ENCODE measurements at regions not wholly inside any gene's neighbourhood (a gene's known extent, or its start where the extent isn't known, plus 50 kb on each side); places are given as distances from the start of the nearest gene placed in this dataset.

- TF ChIP-seq, protein P1, sequence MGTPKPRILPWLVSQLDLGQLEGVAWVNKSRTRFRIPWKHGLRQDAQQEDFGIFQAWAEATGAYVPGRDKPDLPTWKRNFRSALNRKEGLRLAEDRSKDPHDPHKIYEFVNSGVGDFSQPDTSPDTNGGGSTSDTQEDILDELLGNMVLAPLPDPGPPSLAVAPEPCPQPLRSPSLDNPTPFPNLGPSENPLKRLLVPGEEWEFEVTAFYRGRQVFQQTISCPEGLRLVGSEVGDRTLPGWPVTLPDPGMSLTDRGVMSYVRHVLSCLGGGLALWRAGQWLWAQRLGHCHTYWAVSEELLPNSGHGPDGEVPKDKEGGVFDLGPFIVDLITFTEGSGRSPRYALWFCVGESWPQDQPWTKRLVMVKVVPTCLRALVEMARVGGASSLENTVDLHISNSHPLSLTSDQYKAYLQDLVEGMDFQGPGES (IDR thresholded peaks at IDR 0.05; ENCODE audit: low read depth, low read length) = no peak
- no peak for TF ChIP-seq TAF1 (IDR thresholded peaks at IDR 0.05; ENCODE audit: borderline replicate concordance, low read depth, low read length)
- no peak for TF ChIP-seq EP300 (IDR thresholded peaks at IDR 0.05; ENCODE audit: borderline replicate concordance in 1 of 2, low read depth in 1 of 2, low read length in 1 of 2)
Measured at GRCh38 chrX:131826572-131826971, 196.5 kb upstream of the STK26 start (continued).

GRCh38 chrX:131827935-131828334 lies 195.2 kb upstream of the STK26 start:
- Histone ChIP-seq H3F3A (replicated peaks; ENCODE audit: insufficient read depth) (no peaks in the 10 kb centered on the region), H3K4me3 (ENCODE audit: low read depth in 2 of 2, low read length in 1 of 2) (no peak overlapping the region), H3K9ac (no peak overlapping the region), H3K9me3 (no peaks in the 10 kb centered on the region), H3K27ac (ENCODE audit: low read depth in 2 of 2, low read length in 1 of 2) (no peak overlapping the region), H3K79me2 (ENCODE audit: insufficient read depth) (no peaks in the 10 kb centered on the region), H3K36me3 (replicated peaks in 1 of 2; ENCODE audit: control insufficient read depth in 1 of 2, insufficient read depth in 2 of 2, low read length in 1 of 2) (no peaks in the 10 kb centered on the region), H3K4me1 (ENCODE audit: control insufficient read depth in 1 of 2, insufficient read depth in 2 of 2, low read depth in 1 of 2, low read length in 1 of 2) (peaks cover 0 to 4% of the 10 kb centered on the region in 2 experiments; a peak in 1 of 4 replicates), H2AFZ (ENCODE audit: low read depth) (no peak overlapping the region), H3K9me2 (no peaks in the 10 kb centered on the region), H4K20me1 (ENCODE audit: insufficient read depth) (no peaks in the 10 kb centered on the region), H3K4me2 (no peak overlapping the region), H3K27me3 (ENCODE audit: insufficient read depth) (no peaks in the 10 kb centered on the region)
- WGBS (ENCODE audit: low lambda C conversion rate) = 46% methylated on average over 2 of the region's 2 CpGs
- ChIA-PET POLR2A (no interaction called here), CTCF (interaction anchor here (0.6 to 2.6 kb wide), 6 partner anchors 13 to 1842 kb away, joined by 3 to 18 read pairs (median 3); partner anchors contain the start of gene RAP2C)
- peak; percentile 28 for DNase-seq
- TF ChIP-seq, protein P2, sequence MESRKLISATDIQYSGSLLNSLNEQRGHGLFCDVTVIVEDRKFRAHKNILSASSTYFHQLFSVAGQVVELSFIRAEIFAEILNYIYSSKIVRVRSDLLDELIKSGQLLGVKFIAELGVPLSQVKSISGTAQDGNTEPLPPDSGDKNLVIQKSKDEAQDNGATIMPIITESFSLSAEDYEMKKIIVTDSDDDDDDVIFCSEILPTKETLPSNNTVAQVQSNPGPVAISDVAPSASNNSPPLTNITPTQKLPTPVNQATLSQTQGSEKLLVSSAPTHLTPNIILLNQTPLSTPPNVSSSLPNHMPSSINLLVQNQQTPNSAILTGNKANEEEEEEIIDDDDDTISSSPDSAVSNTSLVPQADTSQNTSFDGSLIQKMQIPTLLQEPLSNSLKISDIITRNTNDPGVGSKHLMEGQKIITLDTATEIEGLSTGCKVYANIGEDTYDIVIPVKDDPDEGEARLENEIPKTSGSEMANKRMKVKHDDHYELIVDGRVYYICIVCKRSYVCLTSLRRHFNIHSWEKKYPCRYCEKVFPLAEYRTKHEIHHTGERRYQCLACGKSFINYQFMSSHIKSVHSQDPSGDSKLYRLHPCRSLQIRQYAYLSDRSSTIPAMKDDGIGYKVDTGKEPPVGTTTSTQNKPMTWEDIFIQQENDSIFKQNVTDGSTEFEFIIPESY (IDR thresholded peaks at IDR 0.05; ENCODE audit: borderline replicate concordance, low read depth) = 0 out of 2 replicates have a peak, but pooled peaks have one; percentile 17
- peak; percentile 55 for TF ChIP-seq RAD21 (IDR thresholded peaks at IDR 0.05; ENCODE audit: low read length)
- TF ChIP-seq RCOR1 (IDR thresholded peaks at IDR 0.05; ENCODE audit: low read length) = no peak
- TF ChIP-seq USF2 (IDR thresholded peaks at IDR 0.05; ENCODE audit: borderline replicate concordance, low read depth, low read length) = no peak
- TF ChIP-seq CTCF (IDR thresholded peaks at IDR 0.05) = peak; percentile 57

All from SK-N-SH (cell line).